ENCODE measurements at regions not wholly inside any gene's neighbourhood (a gene's known extent, or its start where the extent isn't known, plus 50 kb on each side); places are given as distances from the start of the nearest gene placed in this dataset.

- no peak for DNase-seq (ENCODE audit: extremely low spot score, unreplicated experiment)
- H3K4me3 Mint-ChIP-seq (ENCODE audit: unreplicated experiment), result no peak overlapping the region
- no peaks in the 10 kb centered on the region for H3K9me3 Mint-ChIP-seq (ENCODE audit: unreplicated experiment)
- no peak for TF ChIP-seq CTCF (IDR thresholded peaks at IDR 0.05)
- H3K27me3 Mint-ChIP-seq (ENCODE audit: unreplicated experiment), result no peaks in the 10 kb centered on the region
- no peak overlapping the region for H3K27ac Mint-ChIP-seq (ENCODE audit: unreplicated experiment)
- peaks cover 29% of the 10 kb centered on the region for H3K4me1 Mint-ChIP-seq (ENCODE audit: unreplicated experiment)
- H3K36me3 Mint-ChIP-seq (ENCODE audit: unreplicated experiment), result no peaks in the 10 kb centered on the region
These were observed 139.5 kb upstream of the TCF21 start for GRCh38 chr6:133749427-133749826.

GRCh38 chr6:133752129-133752528 is 136.8 kb upstream of the TCF21 start:
- Mint-ChIP-seq H3K4me3 (ENCODE audit: unreplicated experiment) (no peak overlapping the region), H3K9me3 (ENCODE audit: unreplicated experiment) (no peaks in the 10 kb centered on the region), H3K4me1 (ENCODE audit: unreplicated experiment) (peaks cover 43% of the 10 kb centered on the region), H3K36me3 (ENCODE audit: unreplicated experiment) (no peaks in the 10 kb centered on the region), H3K27ac (ENCODE audit: unreplicated experiment) (peak overlapping the region; percentile 73), H3K27me3 (ENCODE audit: unreplicated experiment) (no peaks in the 10 kb centered on the region)
- TF ChIP-seq CTCF (IDR thresholded peaks at IDR 0.05), result no peak
- no peak for DNase-seq (ENCODE audit: extremely low spot score, unreplicated experiment)

- H3K4me3 Mint-ChIP-seq (ENCODE audit: unreplicated experiment), result no peak overlapping the region
- peaks cover 53% of the 10 kb centered on the region for H3K4me1 Mint-ChIP-seq (ENCODE audit: unreplicated experiment)
- DNase-seq (ENCODE audit: extremely low spot score, unreplicated experiment), result no peak
- no peak for TF ChIP-seq CTCF (IDR thresholded peaks at IDR 0.05)
- no peaks in the 10 kb centered on the region for H3K9me3 Mint-ChIP-seq (ENCODE audit: unreplicated experiment)
- H3K27ac Mint-ChIP-seq (ENCODE audit: unreplicated experiment), result no peak overlapping the region
- no peaks in the 10 kb centered on the region for H3K36me3 Mint-ChIP-seq (ENCODE audit: unreplicated experiment)
- no peaks in the 10 kb centered on the region for H3K27me3 Mint-ChIP-seq (ENCODE audit: unreplicated experiment)
These were observed 135.2 kb upstream of the TCF21 start for GRCh38 chr6:133753756-133754155.

GRCh38 chr6:133754298-133754697 is 134.6 kb upstream of the TCF21 start:
- Mint-ChIP-seq H3K4me3 (ENCODE audit: unreplicated experiment) (no peak overlapping the region), H3K27ac (ENCODE audit: unreplicated experiment) (no peak overlapping the region), H3K4me1 (ENCODE audit: unreplicated experiment) (peaks cover 56% of the 10 kb centered on the region), H3K9me3 (ENCODE audit: unreplicated experiment) (no peaks in the 10 kb centered on the region), H3K27me3 (ENCODE audit: unreplicated experiment) (no peaks in the 10 kb centered on the region), H3K36me3 (ENCODE audit: unreplicated experiment) (no peaks in the 10 kb centered on the region)
- no peak for DNase-seq (ENCODE audit: extremely low spot score, unreplicated experiment)
- TF ChIP-seq CTCF (IDR thresholded peaks at IDR 0.05), result no peak

- no peak for DNase-seq (ENCODE audit: extremely low spot score, unreplicated experiment)
- Mint-ChIP-seq H3K9me3 (ENCODE audit: unreplicated experiment) (no peaks in the 10 kb centered on the region), H3K4me1 (ENCODE audit: unreplicated experiment) (peaks cover 60% of the 10 kb centered on the region), H3K27ac (ENCODE audit: unreplicated experiment) (no peak overlapping the region), H3K36me3 (ENCODE audit: unreplicated experiment) (no peaks in the 10 kb centered on the region), H3K4me3 (ENCODE audit: unreplicated experiment) (no peak overlapping the region), H3K27me3 (ENCODE audit: unreplicated experiment) (no peaks in the 10 kb centered on the region)
- TF ChIP-seq CTCF (IDR thresholded peaks at IDR 0.05), result no peak
These were observed 132.7 kb upstream of the TCF21 start for GRCh38 chr6:133756078-133756695.

All from osteocyte (in vitro differentiated cells).